SK-N-MC (cell line): ENCODE measurements at regions not wholly inside any gene's neighbourhood (a gene's known extent, or its start where the extent isn't known, plus 50 kb on each side); places are given as distances from the start of the nearest gene placed in this dataset.

Experiments
- EZH2 ChIP-seq: fragments of 200-600 bp; sonication (generic); IDR thresholded peaks from one replicate; pipeline ENCODE4 v1.6.1; 2017; ENCODE audit warnings: antibody characterized with exemption
- POLR2AphosphoS5 ChIP-seq: IDR thresholded peaks from 2 replicates; pipeline ENCODE4 v1.6.1; 2012; ENCODE audit warnings: mild to moderate bottlenecking, low read depth, low read length, borderline replicate concordance

GRCh38 chr2:37867166-37867565, 57.9 kb upstream of the RMDN2 start:
- TF ChIP-seq POLR2AphosphoS5 (no peak), EZH2 (no peak)
